Gastrocnemius medialis (tissue), 4 donors: ENCODE measurements at regions not wholly inside any gene's neighbourhood (a gene's known extent, or its start where the extent isn't known, plus 50 kb on each side); places are given as distances from the start of the nearest gene placed in this dataset.

Experiments
- CTCF ChIP-seq, 5 experiments: fragments of 450-650 bp in 3 of 5; fragments of 200-600 bp in 2 of 5; sonication (generic) in 2 of 5; IDR thresholded peaks in 4 of 5; conservative IDR thresholded peaks in 1 of 5; 1 replicate in 4 of 5; 2 replicates in 1 of 5; pipeline ENCODE4 v1.5.1; 2016 to 2019; ENCODE audit warnings: antibody characterized with exemption in 5 of 5, mild to moderate bottlenecking in 3 of 5, moderate library complexity in 3 of 5
- POLR2A ChIP-seq, 2 donors: fragments of 450-650 bp; IDR thresholded peaks; one replicate each; pipeline ENCODE4 v1.6.1; 2017; ENCODE audit warnings: antibody characterized with exemption in 2 of 2, mild to moderate bottlenecking in 2 of 2, moderate library complexity in 2 of 2

GRCh38 chr10:25107756-25108155 is 67.0 kb upstream of the GPR158 start:
- TF ChIP-seq CTCF (IDR thresholded peaks at IDR 0.05 in 4 of 5, conservative IDR thresholded peaks at IDR 0.05 in 1 of 5) (no peak), POLR2A (IDR thresholded peaks at IDR 0.05) (no peak)
